ENCODE measurements at regions not wholly inside any gene's neighbourhood (a gene's known extent, or its start where the extent isn't known, plus 50 kb on each side); places are given as distances from the start of the nearest gene placed in this dataset.

- no peak overlapping the region for H3K27ac ChIP-seq
- TF ChIP-seq ZFX (IDR thresholded peaks at IDR 0.05; ENCODE audit: borderline replicate concordance), result no peak
- TF ChIP-seq, protein P1, sequence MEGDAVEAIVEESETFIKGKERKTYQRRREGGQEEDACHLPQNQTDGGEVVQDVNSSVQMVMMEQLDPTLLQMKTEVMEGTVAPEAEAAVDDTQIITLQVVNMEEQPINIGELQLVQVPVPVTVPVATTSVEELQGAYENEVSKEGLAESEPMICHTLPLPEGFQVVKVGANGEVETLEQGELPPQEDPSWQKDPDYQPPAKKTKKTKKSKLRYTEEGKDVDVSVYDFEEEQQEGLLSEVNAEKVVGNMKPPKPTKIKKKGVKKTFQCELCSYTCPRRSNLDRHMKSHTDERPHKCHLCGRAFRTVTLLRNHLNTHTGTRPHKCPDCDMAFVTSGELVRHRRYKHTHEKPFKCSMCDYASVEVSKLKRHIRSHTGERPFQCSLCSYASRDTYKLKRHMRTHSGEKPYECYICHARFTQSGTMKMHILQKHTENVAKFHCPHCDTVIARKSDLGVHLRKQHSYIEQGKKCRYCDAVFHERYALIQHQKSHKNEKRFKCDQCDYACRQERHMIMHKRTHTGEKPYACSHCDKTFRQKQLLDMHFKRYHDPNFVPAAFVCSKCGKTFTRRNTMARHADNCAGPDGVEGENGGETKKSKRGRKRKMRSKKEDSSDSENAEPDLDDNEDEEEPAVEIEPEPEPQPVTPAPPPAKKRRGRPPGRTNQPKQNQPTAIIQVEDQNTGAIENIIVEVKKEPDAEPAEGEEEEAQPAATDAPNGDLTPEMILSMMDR (IDR thresholded peaks at IDR 0.05), result no peak
Observed at GRCh38 chr13:47337781-47338507, 441.1 kb upstream of the HTR2A start.

DNA sequence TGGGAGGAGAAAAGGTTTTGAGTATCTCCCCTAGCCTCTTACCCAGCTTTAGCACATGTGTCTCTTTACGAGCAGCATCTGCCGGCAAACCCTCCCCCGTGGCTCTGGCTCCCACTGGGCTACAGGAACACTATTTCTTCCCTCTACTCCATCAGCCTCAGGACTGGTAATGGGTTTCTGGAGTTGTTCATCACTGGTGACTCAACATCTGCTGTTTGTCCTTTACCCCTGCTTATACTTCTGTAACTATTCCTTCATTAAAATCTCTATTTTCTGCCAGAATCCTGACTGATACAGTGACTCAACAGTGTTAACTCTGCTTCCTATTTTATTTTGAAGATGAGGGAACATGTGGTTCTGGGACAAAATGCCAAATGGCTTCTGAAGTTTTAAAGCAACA is 437.3 kb upstream of the HTR2A start:
- no peak overlapping the region for H3K27ac ChIP-seq
- TF ChIP-seq ZFX (IDR thresholded peaks at IDR 0.05; ENCODE audit: borderline replicate concordance), result no peak
- TF ChIP-seq, protein P1 (IDR thresholded peaks at IDR 0.05), result no peak

- no peak overlapping the region for H3K27ac ChIP-seq
- TF ChIP-seq, protein P1 (IDR thresholded peaks at IDR 0.05), result no peak
- no peak for TF ChIP-seq ZFX (IDR thresholded peaks at IDR 0.05; ENCODE audit: borderline replicate concordance)
Observed at GRCh38 chr13:47332149-47332548, 435.3 kb upstream of the HTR2A start.

DNA sequence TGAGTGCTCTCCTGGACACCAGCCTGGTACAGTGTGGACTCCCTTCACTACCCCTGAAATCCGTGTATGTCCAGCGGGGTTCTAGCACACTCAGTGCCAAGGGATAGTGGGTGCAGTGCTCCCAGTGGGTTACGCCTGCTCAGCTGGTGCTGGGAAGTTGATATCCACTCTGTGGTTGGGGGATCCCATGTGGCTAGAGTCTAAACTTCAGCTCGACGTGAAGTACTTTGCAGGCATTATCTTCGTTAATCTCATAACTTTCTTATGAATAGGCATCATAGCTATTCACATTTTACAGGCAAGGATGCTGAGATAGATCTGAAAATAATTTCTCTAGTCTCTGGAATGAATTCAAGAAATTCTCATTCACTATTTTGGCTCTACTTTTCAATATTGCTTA is 433.2 kb upstream of the HTR2A start:
- TF ChIP-seq ZFX (IDR thresholded peaks at IDR 0.05; ENCODE audit: borderline replicate concordance), result no peak
- TF ChIP-seq, protein P1 (IDR thresholded peaks at IDR 0.05), result no peak
- no peak overlapping the region for H3K27ac ChIP-seq

DNA sequence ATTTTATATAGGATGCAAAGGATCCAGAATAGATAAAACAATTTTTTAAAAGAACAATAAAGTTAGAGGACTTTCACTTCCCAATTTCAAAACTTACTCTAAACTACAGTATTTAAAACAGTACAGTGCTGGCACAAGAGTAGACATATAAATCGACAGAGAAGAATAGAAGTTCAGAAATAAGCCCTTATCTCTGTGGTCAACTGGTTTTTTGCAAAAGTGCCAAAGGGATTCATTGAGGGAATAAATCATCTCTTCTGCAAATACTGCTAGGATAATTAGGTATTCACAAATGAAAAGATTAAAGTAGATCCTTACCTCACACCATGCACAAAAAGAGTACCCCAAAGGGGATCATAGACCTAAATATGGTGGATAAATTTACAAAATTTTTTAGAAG is 431.0 kb upstream of the HTR2A start:
- H3K27ac ChIP-seq, result no peak overlapping the region
- no peak for TF ChIP-seq ZFX (IDR thresholded peaks at IDR 0.05; ENCODE audit: borderline replicate concordance)
- TF ChIP-seq, protein P1 (IDR thresholded peaks at IDR 0.05), result no peak

- no peak overlapping the region for H3K27ac ChIP-seq
- TF ChIP-seq ZFX (IDR thresholded peaks at IDR 0.05; ENCODE audit: borderline replicate concordance), result no peak
- TF ChIP-seq, protein P1 (IDR thresholded peaks at IDR 0.05), result no peak
Observed at GRCh38 chr13:47326061-47326460, 429.2 kb upstream of the HTR2A start.

DNA sequence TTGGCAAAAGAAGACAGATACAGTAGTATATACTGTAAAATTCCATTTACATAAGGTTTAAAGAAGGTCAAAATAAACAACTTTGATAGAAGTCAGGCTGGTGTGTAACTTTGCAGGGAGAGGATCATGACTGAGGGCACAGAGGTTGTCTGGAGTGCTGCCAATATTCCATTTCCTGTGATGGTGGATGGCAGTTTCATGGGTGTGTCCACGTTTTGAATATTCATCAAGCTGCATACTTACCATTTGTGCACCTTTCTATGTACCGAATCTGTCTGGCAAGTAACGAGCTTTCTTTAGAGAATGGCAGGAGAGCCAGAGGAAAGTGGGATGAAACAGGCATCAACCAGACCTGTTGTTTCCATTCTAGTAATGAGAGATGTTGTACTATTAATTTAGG is 420.5 kb upstream of the HTR2A start:
- no peak overlapping the region for H3K27ac ChIP-seq
- TF ChIP-seq, protein P1 (IDR thresholded peaks at IDR 0.05), result no peak
- TF ChIP-seq ZFX (IDR thresholded peaks at IDR 0.05; ENCODE audit: borderline replicate concordance), result no peak

Data from 22Rv1 (cell line).